HEK293 (cell line): ENCODE measurements at regions not wholly inside any gene's neighbourhood (a gene's known extent, or its start where the extent isn't known, plus 50 kb on each side); places are given as distances from the start of the nearest gene placed in this dataset.

ENCODE experiments used
- CTCF ChIA-PET: fragments of 350-600 bp; formaldehyde crosslinking; extraction: SDS; loops from one replicate; lab custom pipeline; 2021; ENCODE audit warnings: antibody characterized with exemption; lab: Yijun Ruan, JAX
- POLR2A ChIA-PET: fragments of 300-600 bp; formaldehyde crosslinking; extraction: SDS; loops from one replicate; lab custom pipeline; 2020; ENCODE audit warnings: antibody characterized with exemption, inconsistent platforms; lab: Yijun Ruan, JAX
- H3K27ac ChIP-seq: fragments of 200-500 bp; sonication (Bioruptor generic); 2 replicates; pipeline ENCODE4 v1.5.1; 2014; ENCODE audit warnings: low read depth, low read length, control low read depth, inconsistent platforms; ENCODE audit errors: extremely low read depth
- H3K36me3 ChIP-seq, 2 experiments: fragments of 200-500 bp in 1 of 2; sonication (Bioruptor generic) in 1 of 2; 1 replicate in 1 of 2; 2 replicates in 1 of 2; pipeline ENCODE4 v1.5.1; 2014 to 2017; ENCODE audit warnings: inconsistent platforms in 2 of 2, low read length in 2 of 2; ENCODE audit not compliant: control insufficient read depth in 2 of 2, insufficient read depth in 1 of 2
- H3K4me1 ChIP-seq: fragments of 200-500 bp; sonication (Bioruptor generic); 2 replicates; pipeline ENCODE4 v1.5.1; 2014; ENCODE audit warnings: mild to moderate bottlenecking, low read length, inconsistent platforms; ENCODE audit not compliant: control insufficient read depth, insufficient read depth
- H3K4me3 ChIP-seq: 2 replicates; pipeline ENCODE4 v1.5.1; 2011; ENCODE audit warnings: low read depth, mild to moderate bottlenecking, control low read depth, low read length, moderate library complexity
- H3K9me3 ChIP-seq: fragments of 200-500 bp; sonication (Bioruptor generic); 2 replicates; pipeline ENCODE4 v1.5.1; 2014; ENCODE audit warnings: low read depth, low read length, inconsistent platforms; ENCODE audit not compliant: control insufficient read depth, insufficient read depth
- GLIS2 ChIP-seq: fragments of 450-650 bp; formaldehyde crosslinking; IDR thresholded peaks from 2 replicates; pipeline ENCODE4 v1.5.1; 2016; ENCODE audit warnings: missing biosample characterization, missing genetic modification characterization
- MEIS1 ChIP-seq: sonication (generic); formaldehyde crosslinking; IDR thresholded peaks from 2 replicates; pipeline ENCODE4 v1.8.1; 2022; ENCODE audit warnings: missing genetic modification reagents, mild to moderate bottlenecking, borderline replicate concordance
- REST ChIP-seq: fragments of 450-650 bp; formaldehyde crosslinking; IDR thresholded peaks from 2 replicates; pipeline ENCODE4 v1.5.1; 2016; ENCODE audit warnings: missing biosample characterization, missing genetic modification characterization
- ZBTB11 ChIP-seq: fragments of 450-650 bp; formaldehyde crosslinking; conservative IDR thresholded peaks from 2 replicates; pipeline ENCODE4 v1.5.1; 2016; ENCODE audit warnings: low read depth, missing biosample characterization, missing genetic modification characterization
- ZBTB17 ChIP-seq: fragments of 450-650 bp; formaldehyde crosslinking; IDR thresholded peaks from 2 replicates; pipeline ENCODE4 v1.5.1; 2016; ENCODE audit warnings: missing biosample characterization, missing genetic modification characterization
- ZNF133 ChIP-seq: fragments of 450-650 bp; formaldehyde crosslinking; IDR thresholded peaks from 2 replicates; pipeline ENCODE4 v1.5.1; 2016; ENCODE audit warnings: missing biosample characterization, missing genetic modification characterization
- ZNF157 ChIP-seq: fragments of 450-650 bp; formaldehyde crosslinking; IDR thresholded peaks from 2 replicates; pipeline ENCODE4 v1.5.1; 2016; ENCODE audit warnings: missing biosample characterization, missing genetic modification characterization
- ZNF350 ChIP-seq: fragments of 450-650 bp; formaldehyde crosslinking; IDR thresholded peaks from 2 replicates; pipeline ENCODE4 v1.5.0; 2017; ENCODE audit warnings: missing biosample characterization, mild to moderate bottlenecking, missing genetic modification characterization
- ZNF48 ChIP-seq: fragments of 450-650 bp; formaldehyde crosslinking; IDR thresholded peaks from 2 replicates; pipeline ENCODE4 v1.5.1; 2016; ENCODE audit warnings: missing biosample characterization, missing genetic modification characterization
- ZNF555 ChIP-seq: fragments of 450-650 bp; formaldehyde crosslinking; conservative IDR thresholded peaks from 2 replicates; pipeline ENCODE4 v1.5.1; 2017; ENCODE audit warnings: missing biosample characterization, mild to moderate bottlenecking, missing genetic modification characterization, inconsistent platforms
- ZNF645 ChIP-seq: fragments of 450-650 bp; formaldehyde crosslinking; IDR thresholded peaks from 2 replicates; pipeline ENCODE4; 2016; ENCODE audit warnings: missing biosample characterization, missing genetic modification characterization
- ZNF670 ChIP-seq: fragments of 450-650 bp; formaldehyde crosslinking; IDR thresholded peaks from 2 replicates; pipeline ENCODE4 v1.5.1; 2016; ENCODE audit warnings: missing biosample characterization, missing genetic modification characterization, low read depth
- ZSCAN5A ChIP-seq: fragments of 450-650 bp; formaldehyde crosslinking; IDR thresholded peaks from 2 replicates; pipeline ENCODE4 v1.5.1; 2016; ENCODE audit warnings: missing biosample characterization, missing genetic modification characterization
- TF ChIP-seq, protein P1 (sequence below): fragments of 450-650 bp; formaldehyde crosslinking; IDR thresholded peaks from 2 replicates; pipeline ENCODE4 v1.5.1; 2016; ENCODE audit warnings: missing biosample characterization, missing genetic modification characterization, borderline replicate concordance
- TF ChIP-seq, protein P2 (sequence below): fragments of 450-650 bp; formaldehyde crosslinking; IDR thresholded peaks from 2 replicates; pipeline ENCODE4 v1.5.1; 2016; ENCODE audit warnings: missing biosample characterization, missing genetic modification characterization, borderline replicate concordance

- CTCF ChIA-PET: interaction anchor here (0.8 kb wide), 1 partner anchor 215 kb away, joined by 3 read pairs; no protein-coding TSS in a partner anchor
These were observed 343.0 kb upstream of the ZFHX3 start for GRCh38 chr16:73390936-73391335.

More at GRCh38 chr16:73390936-73391335, 343.0 kb upstream of the ZFHX3 start:
- no peak overlapping the region for H3K27ac ChIP-seq
- H3K4me1 ChIP-seq: no peaks in the 10 kb centered on the region
- H3K36me3 ChIP-seq: no peaks in the 10 kb centered on the region
- TF ChIP-seq, protein P1, sequence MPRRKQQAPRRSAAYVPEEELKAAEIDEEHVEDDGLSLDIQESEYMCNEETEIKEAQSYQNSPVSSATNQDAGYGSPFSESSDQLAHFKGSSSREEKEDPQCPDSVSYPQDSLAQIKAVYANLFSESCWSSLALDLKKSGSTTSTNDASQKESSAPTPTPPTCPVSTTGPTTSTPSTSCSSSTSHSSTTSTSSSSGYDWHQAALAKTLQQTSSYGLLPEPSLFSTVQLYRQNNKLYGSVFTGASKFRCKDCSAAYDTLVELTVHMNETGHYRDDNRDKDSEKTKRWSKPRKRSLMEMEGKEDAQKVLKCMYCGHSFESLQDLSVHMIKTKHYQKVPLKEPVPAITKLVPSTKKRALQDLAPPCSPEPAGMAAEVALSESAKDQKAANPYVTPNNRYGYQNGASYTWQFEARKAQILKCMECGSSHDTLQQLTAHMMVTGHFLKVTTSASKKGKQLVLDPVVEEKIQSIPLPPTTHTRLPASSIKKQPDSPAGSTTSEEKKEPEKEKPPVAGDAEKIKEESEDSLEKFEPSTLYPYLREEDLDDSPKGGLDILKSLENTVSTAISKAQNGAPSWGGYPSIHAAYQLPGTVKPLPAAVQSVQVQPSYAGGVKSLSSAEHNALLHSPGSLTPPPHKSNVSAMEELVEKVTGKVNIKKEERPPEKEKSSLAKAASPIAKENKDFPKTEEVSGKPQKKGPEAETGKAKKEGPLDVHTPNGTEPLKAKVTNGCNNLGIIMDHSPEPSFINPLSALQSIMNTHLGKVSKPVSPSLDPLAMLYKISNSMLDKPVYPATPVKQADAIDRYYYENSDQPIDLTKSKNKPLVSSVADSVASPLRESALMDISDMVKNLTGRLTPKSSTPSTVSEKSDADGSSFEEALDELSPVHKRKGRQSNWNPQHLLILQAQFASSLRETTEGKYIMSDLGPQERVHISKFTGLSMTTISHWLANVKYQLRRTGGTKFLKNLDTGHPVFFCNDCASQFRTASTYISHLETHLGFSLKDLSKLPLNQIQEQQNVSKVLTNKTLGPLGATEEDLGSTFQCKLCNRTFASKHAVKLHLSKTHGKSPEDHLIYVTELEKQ (tag by site-specific recombination): no peak
- TF ChIP-seq ZNF350: no peak
- TF ChIP-seq ZSCAN5A (tag by site-specific recombination): no peak
- TF ChIP-seq ZNF645 (tag by site-specific recombination): no peak
- TF ChIP-seq ZNF133 (tag by site-specific recombination): no peak
- TF ChIP-seq, protein P2, sequence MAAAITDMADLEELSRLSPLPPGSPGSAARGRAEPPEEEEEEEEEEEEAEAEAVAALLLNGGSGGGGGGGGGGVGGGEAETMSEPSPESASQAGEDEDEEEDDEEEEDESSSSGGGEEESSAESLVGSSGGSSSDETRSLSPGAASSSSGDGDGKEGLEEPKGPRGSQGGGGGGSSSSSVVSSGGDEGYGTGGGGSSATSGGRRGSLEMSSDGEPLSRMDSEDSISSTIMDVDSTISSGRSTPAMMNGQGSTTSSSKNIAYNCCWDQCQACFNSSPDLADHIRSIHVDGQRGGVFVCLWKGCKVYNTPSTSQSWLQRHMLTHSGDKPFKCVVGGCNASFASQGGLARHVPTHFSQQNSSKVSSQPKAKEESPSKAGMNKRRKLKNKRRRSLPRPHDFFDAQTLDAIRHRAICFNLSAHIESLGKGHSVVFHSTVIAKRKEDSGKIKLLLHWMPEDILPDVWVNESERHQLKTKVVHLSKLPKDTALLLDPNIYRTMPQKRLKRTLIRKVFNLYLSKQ: no peak
- no peak for TF ChIP-seq ZBTB17 (tag by site-specific recombination)
- TF ChIP-seq ZNF670 (tag by site-specific recombination): no peak
- TF ChIP-seq MEIS1 (CRISPR knock-in tag): no peak
- no peak for TF ChIP-seq GLIS2 (tag by site-specific recombination)
- no peak for TF ChIP-seq ZNF48 (tag by site-specific recombination)
- TF ChIP-seq ZNF555 (tag by site-specific recombination): no peak
- no peak for TF ChIP-seq REST (tag by site-specific recombination)
- no peak for TF ChIP-seq ZBTB11 (tag by site-specific recombination)
- no peak for TF ChIP-seq ZNF157 (tag by site-specific recombination)
- H3K4me3 ChIP-seq: no peak overlapping the region
- H3K9me3 ChIP-seq: no peaks in the 10 kb centered on the region
- POLR2A ChIA-PET: no interaction called here
